ENCODE measurements at regions not wholly inside any gene's neighbourhood (a gene's known extent, or its start where the extent isn't known, plus 50 kb on each side); places are given as distances from the start of the nearest gene placed in this dataset.

DNA sequence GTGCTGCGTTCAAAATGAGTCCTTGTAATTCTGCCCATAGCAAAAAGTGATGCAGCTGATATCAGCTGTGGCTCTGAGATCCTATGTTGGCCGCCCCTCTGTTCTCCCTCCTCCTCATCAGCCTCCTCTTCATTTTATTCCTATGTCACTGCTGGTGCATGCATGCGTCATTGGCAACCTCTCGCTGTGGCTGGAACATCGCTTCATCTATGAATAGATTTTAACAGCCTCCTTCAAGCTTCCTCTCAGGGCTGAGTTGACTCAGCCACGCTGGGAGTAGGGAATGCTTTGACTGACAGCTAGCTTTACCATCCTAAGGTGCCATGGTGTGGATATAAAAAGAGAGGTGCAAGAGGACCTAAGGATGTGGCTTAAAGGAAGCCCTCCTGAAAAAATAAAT, 303.5 kb downstream of the PLK2 start:
- Mint-ChIP-seq H3K9me3 (ENCODE audit: unreplicated experiment) (no peaks in the 10 kb centered on the region), H3K4me1 (ENCODE audit: low read depth, unreplicated experiment) (no peaks in the 10 kb centered on the region), H3K27me3 (ENCODE audit: unreplicated experiment) (no peaks in the 10 kb centered on the region), H3K36me3 (ENCODE audit: unreplicated experiment) (no peaks in the 10 kb centered on the region), H3K27ac (ENCODE audit: unreplicated experiment) (no peak overlapping the region), H3K4me3 (ENCODE audit: unreplicated experiment) (no peak overlapping the region)
- no peak for DNase-seq
- no peak for TF ChIP-seq CTCF (IDR thresholded peaks at IDR 0.05; ENCODE audit: partially characterized antibody, unreplicated experiment)

- H3K27ac Mint-ChIP-seq (ENCODE audit: unreplicated experiment): no peak overlapping the region
- H3K27me3 Mint-ChIP-seq (ENCODE audit: unreplicated experiment): no peaks in the 10 kb centered on the region
- no peaks in the 10 kb centered on the region for H3K9me3 Mint-ChIP-seq (ENCODE audit: unreplicated experiment)
- no peak overlapping the region for H3K4me3 Mint-ChIP-seq (ENCODE audit: unreplicated experiment)
- H3K36me3 Mint-ChIP-seq (ENCODE audit: unreplicated experiment): no peaks in the 10 kb centered on the region
- H3K4me1 Mint-ChIP-seq (ENCODE audit: low read depth, unreplicated experiment): no peaks in the 10 kb centered on the region
- no peak for DNase-seq
- no peak for TF ChIP-seq CTCF (IDR thresholded peaks at IDR 0.05; ENCODE audit: partially characterized antibody, unreplicated experiment)
Measured at GRCh38 chr5:58153255-58153654, 306.6 kb downstream of the PLK2 start.

- Mint-ChIP-seq H3K36me3 (ENCODE audit: unreplicated experiment) (no peaks in the 10 kb centered on the region), H3K9me3 (ENCODE audit: unreplicated experiment) (no peaks in the 10 kb centered on the region), H3K27ac (ENCODE audit: unreplicated experiment) (no peak overlapping the region), H3K27me3 (ENCODE audit: unreplicated experiment) (no peaks in the 10 kb centered on the region), H3K4me1 (ENCODE audit: low read depth, unreplicated experiment) (no peaks in the 10 kb centered on the region), H3K4me3 (ENCODE audit: unreplicated experiment) (no peak overlapping the region)
- TF ChIP-seq CTCF (IDR thresholded peaks at IDR 0.05; ENCODE audit: partially characterized antibody, unreplicated experiment): no peak
- DNase-seq: no peak
Measured at GRCh38 chr5:58151414-58151813, 308.5 kb downstream of the PLK2 start.

GRCh38 chr5:58150926-58151325, 309.0 kb downstream of the PLK2 start:
- Mint-ChIP-seq H3K27ac (ENCODE audit: unreplicated experiment) (no peak overlapping the region), H3K27me3 (ENCODE audit: unreplicated experiment) (no peaks in the 10 kb centered on the region), H3K4me1 (ENCODE audit: low read depth, unreplicated experiment) (no peaks in the 10 kb centered on the region), H3K36me3 (ENCODE audit: unreplicated experiment) (no peaks in the 10 kb centered on the region), H3K4me3 (ENCODE audit: unreplicated experiment) (no peak overlapping the region), H3K9me3 (ENCODE audit: unreplicated experiment) (no peaks in the 10 kb centered on the region)
- no peak for TF ChIP-seq CTCF (IDR thresholded peaks at IDR 0.05; ENCODE audit: partially characterized antibody, unreplicated experiment)
- no peak for DNase-seq

DNA sequence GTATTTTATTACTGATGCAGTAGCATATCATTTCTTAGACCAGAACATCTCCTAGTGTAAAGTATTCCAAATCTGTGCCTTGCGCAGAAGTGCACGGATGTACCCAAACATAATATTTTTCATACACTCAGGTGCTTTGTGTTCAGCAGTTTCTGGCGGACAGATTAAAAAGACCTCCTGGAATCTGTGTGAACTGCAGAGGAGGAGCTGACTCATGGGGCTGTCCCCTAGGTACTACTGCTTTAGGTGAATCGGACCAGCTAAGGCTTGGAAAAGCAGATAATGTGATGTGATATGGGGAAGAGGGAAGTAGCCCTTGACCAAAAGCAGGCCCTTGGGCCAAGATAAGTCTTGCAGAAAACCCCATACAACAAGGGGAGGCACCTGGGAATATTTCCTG, 310.1 kb downstream of the PLK2 start:
- Mint-ChIP-seq H3K4me3 (ENCODE audit: unreplicated experiment) (no peak overlapping the region), H3K4me1 (ENCODE audit: low read depth, unreplicated experiment) (no peaks in the 10 kb centered on the region)

More for the DNA sequence above, 310.1 kb downstream of the PLK2 start:
- no peak overlapping the region for H3K27ac Mint-ChIP-seq (ENCODE audit: unreplicated experiment)
- DNase-seq: no peak
- no peaks in the 10 kb centered on the region for H3K27me3 Mint-ChIP-seq (ENCODE audit: unreplicated experiment)
- no peaks in the 10 kb centered on the region for H3K9me3 Mint-ChIP-seq (ENCODE audit: unreplicated experiment)
- no peaks in the 10 kb centered on the region for H3K36me3 Mint-ChIP-seq (ENCODE audit: unreplicated experiment)
- no peak for TF ChIP-seq CTCF (IDR thresholded peaks at IDR 0.05; ENCODE audit: partially characterized antibody, unreplicated experiment)
